HG03432 (cell line): ENCODE measurements at regions not wholly inside any gene's neighbourhood (a gene's known extent, or its start where the extent isn't known, plus 50 kb on each side); places are given as distances from the start of the nearest gene placed in this dataset.
A peak's percentile ranks its signal among the peaks of the same experiment; 100 is the strongest.
"Not testable (repeated sequence)": the region's sequence is repeated elsewhere in the genome, so short reads cannot be mapped to it uniquely, and the experiment has no call there.

ENCODE experiments used
- ATAC-seq: cut with Tn5 transposase; IDR thresholded peaks from one replicate; pipeline ENCODE4 v1.9.1; 2021; ENCODE audit warnings: mild to moderate bottlenecking, moderate library complexity; ENCODE audit not compliant: unreplicated experiment

GRCh38 chr4:160375772-160376452, 1273.0 kb downstream of the RAPGEF2 start:
- no peak for ATAC-seq

- no peak for ATAC-seq
Observed at GRCh38 chr4:160386846-160387245, 1284.0 kb downstream of the RAPGEF2 start.

- no peak for ATAC-seq
Observed at GRCh38 chr4:160399826-160400225, 1296.9 kb downstream of the RAPGEF2 start.

GRCh38 chr4:160403081-160403480, 1300.2 kb downstream of the RAPGEF2 start:
- no peak for ATAC-seq

- no peak for ATAC-seq
Observed at GRCh38 chr4:160406263-160406825, 1303.5 kb downstream of the RAPGEF2 start.

- ATAC-seq, result no peak
Observed at GRCh38 chr4:160414496-160414895, 1311.6 kb downstream of the RAPGEF2 start.

- peak; percentile 79 for ATAC-seq
Observed at GRCh38 chr4:160423879-160424451, 1321.1 kb downstream of the RAPGEF2 start.

GRCh38 chr4:160426233-160426632, 1323.4 kb downstream of the RAPGEF2 start:
- ATAC-seq, result no peak

- ATAC-seq, result no peak
Observed at GRCh38 chr4:160450876-160451275, 1348.0 kb downstream of the RAPGEF2 start.

GRCh38 chr4:160481696-160482690, 1379.1 kb downstream of the RAPGEF2 start:
- not testable (repeated sequence) for ATAC-seq

GRCh38 chr4:160485071-160485687, 1382.3 kb downstream of the RAPGEF2 start:
- no peak for ATAC-seq

- ATAC-seq, result no peak
Observed at GRCh38 chr4:160492181-160492580, 1389.3 kb downstream of the RAPGEF2 start.

- no peak for ATAC-seq
Observed at GRCh38 chr4:160493206-160493605, 1390.3 kb downstream of the RAPGEF2 start.

GRCh38 chr4:160495356-160495755, 1392.5 kb downstream of the RAPGEF2 start:
- no peak for ATAC-seq

- no peak for ATAC-seq
Observed at GRCh38 chr4:160498211-160498610, 1395.3 kb downstream of the RAPGEF2 start.

GRCh38 chr4:160505724-160506123, 1402.8 kb downstream of the RAPGEF2 start:
- no peak for ATAC-seq

GRCh38 chr4:160510928-160511327, 1408.0 kb downstream of the RAPGEF2 start:
- ATAC-seq, result no peak

- no peak for ATAC-seq
Observed at GRCh38 chr4:160514126-160514525, 1411.2 kb downstream of the RAPGEF2 start.

GRCh38 chr4:160523231-160523630, 1420.4 kb downstream of the RAPGEF2 start:
- no peak for ATAC-seq

GRCh38 chr4:160537681-160538080, 1434.8 kb downstream of the RAPGEF2 start:
- no peak for ATAC-seq

- ATAC-seq, result no peak
Observed at GRCh38 chr4:160546201-160546600, 1443.3 kb downstream of the RAPGEF2 start.
